Smooth muscle cell (in vitro differentiated cells): ENCODE measurements at regions not wholly inside any gene's neighbourhood (a gene's known extent, or its start where the extent isn't known, plus 50 kb on each side); places are given as distances from the start of the nearest gene placed in this dataset.

Experiments used
- DNase-seq: peaks from one replicate; lab custom pipeline; 2025; ENCODE audit not compliant: unreplicated experiment; lab: John Stamatoyannopoulos, UW
- H2AFZ ChIP-seq: fragments of 200-600 bp; sonication (generic); 2 replicates; pipeline ENCODE4 v1.6.0; 2016; ENCODE audit warnings: antibody characterized with exemption, low read depth, mild to moderate bottlenecking
- H3F3A ChIP-seq: fragments of 200-600 bp; sonication (generic); 2 replicates; pipeline ENCODE4 v1.6.0; 2017; ENCODE audit warnings: antibody characterized with exemption, low read depth
- H3K27ac ChIP-seq: fragments of 200-600 bp; sonication (generic); 2 replicates; pipeline ENCODE4 v1.5.1; 2016; ENCODE audit warnings: low read depth, mild to moderate bottlenecking
- H3K27me3 ChIP-seq: fragments of 200-600 bp; sonication (generic); 2 replicates; pipeline ENCODE4 v1.6.1; 2016; ENCODE audit warnings: low read depth, mild to moderate bottlenecking
- H3K36me3 ChIP-seq: fragments of 200-600 bp; sonication (generic); 2 replicates; pipeline ENCODE4 v1.5.1; 2016; ENCODE audit warnings: low read depth
- H3K4me1 ChIP-seq: fragments of 200-600 bp; sonication (generic); 2 replicates; pipeline ENCODE4 v1.5.1; 2016; ENCODE audit warnings: low read depth
- H3K4me2 ChIP-seq: fragments of 200-600 bp; sonication (generic); 2 replicates; pipeline ENCODE4 v1.6.0; 2016; ENCODE audit warnings: mild to moderate bottlenecking
- H3K4me3 ChIP-seq: fragments of 200-600 bp; sonication (generic); 2 replicates; pipeline ENCODE4 v1.5.1; 2016; ENCODE audit warnings: mild to moderate bottlenecking
- H3K79me2 ChIP-seq: fragments of 200-600 bp; sonication (generic); 2 replicates; pipeline ENCODE4 v1.6.0; 2016; ENCODE audit warnings: low read depth, mild to moderate bottlenecking
- H3K9ac ChIP-seq: fragments of 200-600 bp; sonication (generic); 2 replicates; pipeline ENCODE4 v1.6.0; 2016; ENCODE audit warnings: low read depth
- H3K9me3 ChIP-seq: fragments of 200-600 bp; sonication (generic); replicated peaks from 2 replicates; pipeline ENCODE4 v1.5.1; 2016; ENCODE audit warnings: low read depth
- H4K20me1 ChIP-seq: fragments of 200-600 bp; sonication (generic); 2 replicates; pipeline ENCODE4 v1.6.0; 2016; ENCODE audit warnings: low read depth
- WGBS: methylation state at CpG from one replicate; pipeline ENCODE4 v1.1.7; 2016; ENCODE audit warnings: low lambda C conversion rate; 5-methylcytosine and 5-hydroxymethylcytosine counted together
- TF ChIP-seq, protein P1 (sequence below): fragments of 200-600 bp; sonication (generic); IDR thresholded peaks from 2 replicates; pipeline ENCODE4 v1.5.1; 2017; ENCODE audit warnings: borderline replicate concordance, mild to moderate bottlenecking, antibody characterized with exemption; ENCODE audit not compliant: insufficient read depth, poor library complexity, severe bottlenecking

DNA sequence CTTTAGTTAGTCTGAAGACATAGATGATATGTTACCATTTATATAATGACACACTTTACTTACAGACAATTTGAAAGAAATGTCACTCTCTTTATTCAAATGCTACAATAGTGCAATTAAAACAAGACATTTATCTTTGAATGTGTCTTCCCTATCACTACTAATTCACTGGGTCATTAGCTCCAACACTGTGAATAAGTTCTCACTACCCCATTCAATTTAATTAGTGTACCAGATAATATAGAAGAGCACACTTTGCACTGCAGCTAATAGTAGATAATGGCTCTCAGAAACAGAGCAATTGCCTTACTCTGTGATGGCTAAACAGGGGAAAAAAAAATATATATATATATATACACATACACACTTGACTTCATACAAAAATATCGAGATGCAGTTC, 497.0 kb downstream of the DTWD2 start:
- Histone ChIP-seq H3K27ac (no peak overlapping the region), H3K4me1 (peaks cover 8% of the 10 kb centered on the region), H3K27me3 (no peaks in the 10 kb centered on the region), H3K4me2 (no peak overlapping the region), H3F3A (no peaks in the 10 kb centered on the region), H3K9me3 (no peaks in the 10 kb centered on the region), H4K20me1 (no peaks in the 10 kb centered on the region), H2AFZ (no peak overlapping the region), H3K9ac (no peak overlapping the region), H3K36me3 (no peaks in the 10 kb centered on the region), H3K79me2 (no peaks in the 10 kb centered on the region), H3K4me3 (no peak overlapping the region)
- no peak for DNase-seq
- TF ChIP-seq, protein P1, sequence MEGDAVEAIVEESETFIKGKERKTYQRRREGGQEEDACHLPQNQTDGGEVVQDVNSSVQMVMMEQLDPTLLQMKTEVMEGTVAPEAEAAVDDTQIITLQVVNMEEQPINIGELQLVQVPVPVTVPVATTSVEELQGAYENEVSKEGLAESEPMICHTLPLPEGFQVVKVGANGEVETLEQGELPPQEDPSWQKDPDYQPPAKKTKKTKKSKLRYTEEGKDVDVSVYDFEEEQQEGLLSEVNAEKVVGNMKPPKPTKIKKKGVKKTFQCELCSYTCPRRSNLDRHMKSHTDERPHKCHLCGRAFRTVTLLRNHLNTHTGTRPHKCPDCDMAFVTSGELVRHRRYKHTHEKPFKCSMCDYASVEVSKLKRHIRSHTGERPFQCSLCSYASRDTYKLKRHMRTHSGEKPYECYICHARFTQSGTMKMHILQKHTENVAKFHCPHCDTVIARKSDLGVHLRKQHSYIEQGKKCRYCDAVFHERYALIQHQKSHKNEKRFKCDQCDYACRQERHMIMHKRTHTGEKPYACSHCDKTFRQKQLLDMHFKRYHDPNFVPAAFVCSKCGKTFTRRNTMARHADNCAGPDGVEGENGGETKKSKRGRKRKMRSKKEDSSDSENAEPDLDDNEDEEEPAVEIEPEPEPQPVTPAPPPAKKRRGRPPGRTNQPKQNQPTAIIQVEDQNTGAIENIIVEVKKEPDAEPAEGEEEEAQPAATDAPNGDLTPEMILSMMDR = no peak
- 95% methylated on average over 1 of the region's 1 CpG for WGBS

DNA sequence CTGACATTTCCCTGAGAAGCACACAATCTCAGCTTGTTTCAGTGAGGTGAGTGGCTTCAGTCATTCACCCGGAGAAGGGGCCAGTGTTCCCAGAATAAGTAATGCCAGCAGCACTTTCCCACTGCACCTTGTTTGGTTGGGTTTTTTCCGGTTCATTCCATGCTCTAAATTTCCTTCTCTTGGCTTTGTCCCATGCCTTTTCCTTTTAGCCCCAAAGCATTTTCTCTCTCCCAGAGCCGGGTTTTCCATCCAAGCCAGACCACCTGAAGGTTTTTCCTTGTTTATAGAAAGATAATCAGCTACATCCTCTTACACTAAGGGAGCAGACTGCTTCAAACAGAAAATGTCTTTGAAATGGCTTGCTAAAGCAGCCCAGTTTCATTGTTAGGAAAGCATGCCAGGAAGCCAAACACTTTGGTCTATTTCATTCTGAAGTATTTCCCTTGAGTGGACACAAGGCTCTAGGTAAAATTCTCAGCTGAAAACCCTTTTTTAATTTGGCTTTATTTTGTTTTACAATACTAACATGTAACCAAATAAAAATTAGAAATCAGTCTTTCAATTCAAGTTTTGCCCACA, 501.6 kb downstream of the DTWD2 start:
- H3F3A ChIP-seq = no peaks in the 10 kb centered on the region
- peaks cover 9% of the 10 kb centered on the region for H3K4me1 ChIP-seq
- no peaks in the 10 kb centered on the region for H3K27me3 ChIP-seq
- no peak overlapping the region for H3K4me3 ChIP-seq
- DNase-seq = no peak
- no peak overlapping the region for H3K4me2 ChIP-seq
- 47% methylated on average over 3 of the region's 3 CpGs for WGBS
- no peaks in the 10 kb centered on the region for H3K79me2 ChIP-seq
- H3K9me3 ChIP-seq = no peaks in the 10 kb centered on the region
- H4K20me1 ChIP-seq = no peaks in the 10 kb centered on the region
- TF ChIP-seq, protein P1 = no peak
- no peak overlapping the region for H2AFZ ChIP-seq
- H3K36me3 ChIP-seq = no peaks in the 10 kb centered on the region
- H3K27ac ChIP-seq = no peak overlapping the region
- H3K9ac ChIP-seq = no peak overlapping the region

DNA sequence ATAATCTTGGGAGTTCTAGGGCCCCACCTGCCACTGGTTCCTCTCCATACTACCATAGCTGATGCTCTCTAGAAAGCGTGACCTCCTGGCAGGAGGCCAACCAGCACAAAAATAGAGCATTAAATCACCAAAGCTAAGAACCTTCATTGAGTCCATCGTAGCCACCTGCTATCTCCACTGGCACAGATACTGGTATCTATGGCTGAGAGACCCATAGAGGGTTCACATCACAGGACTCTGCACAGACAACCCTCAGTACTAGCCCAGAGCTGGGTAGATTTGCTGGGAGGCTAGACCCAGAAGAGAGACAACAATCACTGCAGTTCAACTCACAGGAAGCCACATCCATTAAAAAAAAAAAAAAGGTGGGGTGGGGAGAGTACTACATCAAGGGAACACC, 509.1 kb downstream of the DTWD2 start:
- no peaks in the 10 kb centered on the region for H3K27me3 ChIP-seq
- H3K27ac ChIP-seq = no peak overlapping the region
- H3K4me3 ChIP-seq = no peak overlapping the region
- H3K79me2 ChIP-seq = no peaks in the 10 kb centered on the region
- no peak overlapping the region for H2AFZ ChIP-seq
- WGBS = 100% methylated on average over 2 of the region's 2 CpGs
- no peak overlapping the region for H3K9ac ChIP-seq
- H4K20me1 ChIP-seq = no peaks in the 10 kb centered on the region
- no peaks in the 10 kb centered on the region for H3K36me3 ChIP-seq
- no peak overlapping the region for H3K4me2 ChIP-seq
- DNase-seq = no peak
- H3K9me3 ChIP-seq = no peaks in the 10 kb centered on the region
- TF ChIP-seq, protein P1 = no peak
- no peaks in the 10 kb centered on the region for H3F3A ChIP-seq
- no peaks in the 10 kb centered on the region for H3K4me1 ChIP-seq

DNA sequence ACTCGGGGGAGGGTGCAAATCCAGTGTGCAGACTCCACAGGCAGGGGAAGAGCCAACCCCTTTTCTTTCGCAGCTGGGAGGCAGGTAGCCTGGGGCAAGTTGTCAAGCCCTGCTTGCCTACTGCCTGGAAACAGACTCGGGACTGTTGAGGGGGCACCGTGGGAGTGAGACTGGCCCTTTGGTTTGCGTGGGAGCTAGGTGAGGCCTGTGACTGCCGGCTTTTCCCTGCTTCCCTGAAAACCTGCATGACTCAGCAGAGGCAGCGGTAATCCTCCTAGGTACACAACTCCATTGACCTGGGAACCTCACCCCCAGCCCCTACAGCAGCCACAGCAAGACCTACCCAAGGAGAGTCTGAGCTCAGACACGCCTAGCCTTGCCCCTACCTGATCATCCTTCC, 509.5 kb downstream of the DTWD2 start:
- Histone ChIP-seq H3K27me3 (no peaks in the 10 kb centered on the region), H3K4me1 (no peaks in the 10 kb centered on the region), H3K4me2 (no peak overlapping the region), H3K9me3 (no peaks in the 10 kb centered on the region), H3K4me3 (no peak overlapping the region), H3K79me2 (no peaks in the 10 kb centered on the region), H4K20me1 (no peaks in the 10 kb centered on the region), H2AFZ (no peak overlapping the region), H3K27ac (no peak overlapping the region), H3F3A (no peaks in the 10 kb centered on the region), H3K36me3 (no peaks in the 10 kb centered on the region), H3K9ac (no peak overlapping the region)
- TF ChIP-seq, protein P1 = no peak
- DNase-seq = no peak
- WGBS = 96% methylated on average over 8 of the region's 8 CpGs
